Fibroblast of skin of abdomen (primary cell): ENCODE measurements at regions not wholly inside any gene's neighbourhood (a gene's known extent, or its start where the extent isn't known, plus 50 kb on each side); places are given as distances from the start of the nearest gene placed in this dataset.
"Not testable (repeated sequence)": the region's sequence is repeated elsewhere in the genome, so short reads cannot be mapped to it uniquely, and the experiment has no call there.

ENCODE experiments used
- DNase-seq: peaks from one replicate; pipeline ENCODE4 v3.0.0-alpha.2; 2013

DNA sequence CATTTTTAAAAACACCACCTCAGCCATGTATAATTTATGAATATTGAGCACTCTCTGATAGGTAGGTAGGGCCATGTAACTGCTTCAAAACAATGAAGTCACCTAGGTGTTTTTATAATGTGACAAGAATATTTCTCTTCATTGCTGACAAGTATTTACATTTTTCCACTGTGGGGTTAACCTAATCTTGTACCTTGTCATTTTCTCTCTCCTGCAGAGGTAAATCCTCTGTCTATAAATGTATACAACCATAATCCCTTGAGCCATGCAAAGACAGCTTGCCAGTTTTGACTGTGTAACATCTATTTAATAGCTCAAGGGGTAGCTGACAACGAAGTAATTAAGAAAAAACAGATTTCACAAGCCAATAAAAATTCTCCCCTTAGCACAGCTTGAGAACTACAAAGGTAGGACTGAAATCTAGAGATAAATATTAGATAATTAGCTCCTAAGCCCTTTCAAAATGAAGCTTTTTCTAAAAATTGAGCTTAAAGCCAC lies 137.6 kb upstream of the POGK start:
- DNase-seq, result no peak

DNA sequence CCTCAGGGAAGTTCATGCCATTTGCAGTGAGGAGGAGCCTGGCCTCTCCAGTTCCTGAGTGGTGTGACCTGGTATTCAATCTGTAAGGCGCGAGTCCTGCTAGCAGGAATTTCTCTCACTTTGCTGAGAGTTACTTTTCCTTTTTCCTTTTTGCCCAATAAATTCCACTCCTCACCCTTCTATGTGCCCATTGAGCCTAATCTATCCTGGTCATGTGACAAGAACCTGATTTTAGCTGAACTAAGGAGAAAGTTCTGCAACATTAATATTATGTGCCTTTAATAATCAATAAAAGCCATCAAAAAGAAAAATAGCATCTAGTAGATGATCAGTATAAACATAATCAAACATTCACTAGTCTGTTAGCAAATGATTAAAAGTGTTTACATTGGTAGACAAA lies 136.1 kb upstream of the POGK start:
- no peak for DNase-seq

DNA sequence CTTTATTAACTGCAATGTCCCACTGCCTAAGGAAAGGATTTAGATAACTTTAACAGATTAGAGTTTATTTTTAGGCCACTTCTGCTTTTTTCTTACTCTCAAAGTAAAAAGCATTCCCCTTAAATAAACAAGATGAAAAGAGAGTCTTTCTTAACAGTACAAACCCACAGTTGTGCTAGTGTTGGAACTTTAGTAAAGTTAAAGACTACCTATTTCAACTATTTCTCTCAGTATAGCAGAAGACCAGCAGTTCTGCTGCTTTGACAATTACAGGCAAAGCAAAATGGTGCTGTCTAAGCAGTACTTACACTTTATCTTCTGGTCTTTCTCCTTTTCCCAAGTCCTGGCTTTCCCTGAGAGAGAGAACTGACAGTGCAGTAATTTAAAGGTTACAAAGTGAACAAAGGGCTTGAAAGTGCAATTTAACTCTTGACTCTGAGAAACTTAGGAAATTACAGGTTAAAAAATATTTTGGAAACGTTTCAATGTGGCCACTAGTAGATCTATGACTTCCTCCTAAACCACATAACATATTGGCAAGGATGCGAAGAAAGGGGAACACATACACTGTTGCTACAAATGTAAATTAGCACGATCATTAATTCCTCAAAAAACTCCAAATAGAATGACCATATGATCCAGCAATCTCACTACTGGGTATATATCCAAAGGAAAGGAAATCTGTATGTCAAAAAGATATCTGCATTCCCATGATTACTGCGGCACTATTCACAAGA lies 135.4 kb upstream of the POGK start:
- no peak for DNase-seq

DNA sequence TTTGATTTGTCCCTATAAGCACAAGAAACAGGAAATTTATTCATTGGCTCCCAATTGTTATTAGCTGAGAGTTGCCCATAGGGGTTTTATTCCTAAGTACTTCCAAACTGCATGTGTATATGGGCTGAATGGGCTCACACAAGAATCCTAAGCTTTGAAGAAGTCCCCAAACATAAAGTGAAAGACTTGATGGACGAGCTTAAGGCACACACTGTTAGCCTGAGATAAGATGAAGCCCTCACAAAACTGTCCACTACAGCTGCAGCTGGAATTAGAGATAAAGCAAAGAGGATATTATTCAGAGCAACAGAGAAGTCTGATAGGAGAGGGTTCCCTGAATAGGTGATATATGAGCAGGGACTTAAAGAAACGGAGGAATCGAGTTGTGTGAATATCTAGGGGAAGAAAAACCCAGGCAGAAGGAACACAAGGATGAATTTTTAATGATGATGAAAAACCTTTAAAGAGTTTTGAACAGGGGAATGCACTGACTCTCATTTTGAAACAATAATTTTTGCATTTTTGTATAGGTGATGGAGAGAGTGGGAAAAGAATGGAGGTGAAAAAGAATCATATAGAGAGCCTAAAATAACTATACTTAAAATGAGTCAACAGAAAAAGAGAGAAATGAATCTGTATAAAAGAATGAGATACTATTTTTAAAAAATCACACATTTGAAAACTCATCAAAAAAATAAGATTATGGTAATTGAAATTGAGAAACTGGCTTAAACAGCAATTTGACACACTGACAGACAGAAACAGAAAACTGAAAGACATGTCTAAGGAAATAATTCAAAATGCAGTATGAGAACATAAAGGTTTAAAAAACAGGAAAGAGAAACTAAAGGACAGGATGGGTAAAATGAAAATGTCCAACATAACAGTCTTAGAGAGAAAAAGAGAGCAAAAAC lies 133.6 kb upstream of the POGK start:
- DNase-seq, result no peak

DNA sequence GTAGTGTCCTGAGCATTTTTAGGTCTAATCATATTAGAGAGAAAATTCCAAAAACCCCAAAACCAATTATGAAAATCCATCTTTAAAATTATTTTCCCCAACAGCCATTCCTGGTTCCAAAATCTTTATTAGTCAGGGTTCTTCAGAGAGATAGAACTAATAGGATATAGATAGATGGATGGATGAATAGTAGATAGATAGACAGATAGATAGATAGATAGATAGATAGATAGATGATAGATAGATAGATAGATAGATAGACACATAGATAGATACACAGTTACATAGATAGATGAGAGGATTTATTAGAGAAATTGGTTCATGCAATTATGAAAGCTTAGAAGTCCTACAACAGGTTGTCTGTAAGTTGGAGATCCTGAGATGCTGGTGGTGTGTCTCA lies 122.7 kb upstream of the POGK start:
- no peak for DNase-seq

DNA sequence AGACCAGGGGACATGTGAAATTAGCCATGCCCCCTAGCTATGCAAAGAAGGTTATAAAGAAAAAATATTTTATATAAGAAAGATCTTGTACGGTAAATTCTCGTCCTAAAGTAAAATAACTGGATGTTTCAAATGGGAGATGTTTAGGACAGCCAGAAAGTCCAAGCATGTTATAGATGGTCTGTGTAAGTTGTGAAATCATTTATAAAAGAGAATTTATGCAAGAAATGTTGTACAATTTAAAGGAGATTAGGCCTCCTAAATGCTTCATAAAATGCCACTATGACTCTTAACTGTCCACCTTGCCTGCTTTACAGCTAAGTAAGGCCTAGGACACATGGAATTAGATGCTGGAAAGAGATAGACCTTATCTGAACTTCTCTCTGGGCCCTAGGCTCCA lies 118.1 kb upstream of the POGK start:
- DNase-seq, result no peak

DNA sequence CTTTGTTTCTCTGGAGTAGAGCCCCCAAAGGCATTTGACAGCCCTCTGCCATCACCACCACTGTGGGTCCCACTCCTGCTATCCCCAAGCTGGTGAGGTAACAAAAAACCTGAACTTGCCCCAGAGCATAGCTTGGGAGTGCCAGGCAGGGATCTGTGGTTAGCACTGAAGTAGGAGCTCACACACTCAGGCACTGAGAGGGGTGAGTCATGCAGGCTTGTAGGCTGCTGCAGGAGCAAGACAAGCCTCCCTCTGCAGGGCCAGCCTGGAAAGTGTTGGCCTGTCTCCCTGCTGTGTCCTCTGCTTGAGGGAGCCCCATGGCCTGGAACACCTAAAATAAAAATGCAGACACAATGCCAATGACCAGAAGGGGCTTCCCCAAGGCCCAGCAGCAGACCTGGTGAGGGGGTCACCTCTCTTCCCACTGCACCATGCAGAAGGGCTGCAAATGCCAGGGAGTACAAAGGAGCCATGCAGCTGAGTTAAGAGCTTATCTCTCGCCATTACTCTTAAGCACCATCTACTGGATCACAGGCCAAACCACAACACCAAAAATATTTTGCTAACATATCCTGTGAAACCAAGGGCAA lies 108.9 kb upstream of the POGK start:
- no peak for DNase-seq

DNA sequence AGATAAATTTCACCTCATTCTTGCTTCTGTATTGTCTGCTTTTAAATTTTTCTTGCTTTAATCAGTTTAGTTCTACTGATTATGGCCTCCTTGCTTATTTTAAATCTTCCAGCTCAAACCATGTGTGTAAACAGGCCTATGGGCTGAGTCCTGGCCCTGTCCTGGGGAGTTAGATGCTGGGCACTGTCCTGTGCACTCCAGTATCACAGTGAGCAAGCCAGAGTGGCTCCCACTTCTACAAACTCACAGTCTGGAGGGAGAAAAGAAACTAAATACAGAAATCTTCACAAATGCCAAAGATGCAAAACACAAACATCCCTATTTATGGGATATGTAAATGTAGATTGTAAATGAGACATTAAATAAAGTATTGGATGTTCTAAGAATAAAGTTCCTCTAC lies 101.1 kb upstream of the POGK start:
- no peak for DNase-seq

DNA sequence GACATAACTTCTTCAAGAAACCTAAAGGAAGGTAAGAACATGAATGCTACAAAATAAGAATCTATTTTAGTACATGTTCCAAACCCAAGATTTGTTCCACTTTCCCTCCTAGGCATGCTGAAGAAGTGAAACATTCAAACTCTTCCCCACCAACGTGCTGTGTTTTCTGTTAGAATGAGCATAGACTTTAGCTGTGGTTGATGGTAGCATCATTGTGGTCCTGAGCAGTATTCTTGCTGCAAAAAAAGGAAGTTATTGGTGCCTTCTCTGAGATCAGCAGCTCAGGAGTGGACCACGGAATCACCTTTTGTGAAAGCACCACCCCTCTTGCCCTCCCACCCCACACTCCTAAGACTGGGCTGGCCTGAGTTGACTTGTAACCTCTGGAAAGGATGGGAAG lies 100.4 kb upstream of the POGK start:
- no peak for DNase-seq

DNA sequence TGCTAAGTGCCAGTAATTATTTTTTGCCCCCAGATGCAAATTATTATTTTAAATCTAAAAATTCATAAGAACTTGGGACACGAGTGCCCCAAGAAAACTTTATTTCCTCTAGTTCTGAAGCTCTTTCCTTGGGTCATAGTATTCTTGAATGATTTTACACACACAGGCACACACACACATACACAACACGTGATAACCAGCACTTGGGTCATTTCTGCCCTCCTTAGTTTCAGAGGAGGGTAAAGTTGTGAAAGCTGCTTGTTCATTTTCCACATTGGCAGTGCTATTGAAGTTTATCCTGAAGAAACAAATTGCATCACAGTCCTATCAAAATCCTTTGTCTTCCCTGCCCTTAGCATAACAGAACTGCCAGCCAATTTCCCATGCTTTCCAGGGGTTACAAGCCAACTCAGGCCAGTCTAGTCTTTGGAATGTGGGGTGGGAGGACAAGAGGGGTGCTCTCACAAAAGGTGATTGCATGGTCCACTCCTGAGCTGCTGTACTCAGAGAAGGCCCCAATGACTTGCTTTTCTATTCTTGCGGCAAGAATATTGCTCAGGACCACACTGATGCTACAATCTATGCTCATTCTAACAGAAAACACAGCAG lies 98.5 kb upstream of the POGK start:
- DNase-seq, result no peak

DNA sequence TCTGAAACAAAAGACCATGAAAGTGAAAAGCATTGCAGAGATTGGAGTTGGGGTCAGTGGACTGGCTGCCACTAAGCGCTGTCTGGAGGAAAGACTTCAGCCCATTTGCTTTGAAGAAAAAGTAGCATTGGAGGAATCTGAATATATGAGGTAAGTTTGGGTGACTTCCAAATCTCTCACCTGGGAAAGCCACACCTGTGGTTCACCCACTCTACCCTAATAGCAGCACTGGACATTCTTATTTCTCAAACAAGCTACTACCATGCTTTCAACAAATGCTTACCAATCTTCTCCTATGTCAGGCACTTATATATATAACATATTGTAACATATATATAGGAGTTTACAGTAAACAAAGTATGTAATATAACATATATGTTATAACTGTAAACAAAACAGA lies 76.0 kb upstream of the POGK start:
- no peak for DNase-seq

DNA sequence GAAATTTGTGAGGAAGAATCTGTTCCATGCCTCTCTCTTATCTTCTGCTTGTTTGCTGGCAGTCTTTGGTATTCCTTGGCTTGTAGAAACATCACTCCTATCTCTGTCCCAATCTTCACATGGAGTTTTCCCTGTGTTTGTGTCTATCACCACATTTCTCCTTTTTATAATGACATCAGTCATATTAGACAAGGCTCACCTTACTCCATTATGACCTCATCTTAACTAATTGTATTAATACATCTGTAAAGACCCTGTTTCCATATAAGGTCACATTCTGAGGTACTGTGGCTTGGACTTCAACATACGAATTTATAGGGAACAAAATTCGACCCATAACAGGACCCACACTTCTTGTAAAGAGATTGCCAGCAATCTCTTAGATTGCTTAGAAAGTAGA lies 72.3 kb upstream of the POGK start:
- no peak for DNase-seq

DNA sequence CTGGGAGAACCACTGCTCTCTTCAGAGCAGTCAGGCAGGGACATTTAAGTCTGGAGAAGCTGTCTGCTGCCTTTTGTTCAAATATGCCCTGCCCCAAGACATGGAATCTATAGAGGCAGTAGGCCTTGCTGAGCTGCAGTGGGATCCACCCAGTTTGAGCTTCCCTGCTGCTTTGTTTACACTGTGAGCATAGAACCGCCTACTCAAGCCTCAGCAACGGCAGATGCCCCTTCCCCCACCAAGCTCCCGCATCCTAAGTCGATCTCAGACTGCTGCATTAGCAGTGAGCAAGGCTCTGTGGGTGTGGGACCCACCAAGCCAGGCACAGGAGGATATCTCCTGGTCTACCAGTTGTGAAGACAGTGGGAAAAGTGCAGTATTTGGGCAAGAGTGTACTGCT lies 54.6 kb upstream of the POGK start:
- not testable (repeated sequence) for DNase-seq

DNA sequence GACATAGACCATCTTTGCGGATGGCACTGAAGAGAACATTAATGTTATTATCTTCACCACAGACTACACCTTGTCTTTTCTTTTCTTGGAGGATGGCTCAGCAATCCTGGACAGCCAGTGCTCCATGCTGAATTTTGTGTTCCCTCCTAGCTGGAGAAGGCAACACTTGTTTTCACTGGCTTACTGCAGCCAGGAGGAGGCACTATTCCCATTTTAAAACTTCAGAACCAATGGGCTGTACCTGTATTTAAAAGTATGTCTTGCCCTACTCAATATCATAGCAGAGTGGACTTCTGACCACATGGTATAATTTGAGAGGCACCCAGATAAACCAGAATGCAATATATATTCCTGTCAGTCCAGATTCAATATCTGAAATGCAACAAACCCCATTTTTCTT lies 53.3 kb upstream of the POGK start:
- DNase-seq, result no peak

DNA sequence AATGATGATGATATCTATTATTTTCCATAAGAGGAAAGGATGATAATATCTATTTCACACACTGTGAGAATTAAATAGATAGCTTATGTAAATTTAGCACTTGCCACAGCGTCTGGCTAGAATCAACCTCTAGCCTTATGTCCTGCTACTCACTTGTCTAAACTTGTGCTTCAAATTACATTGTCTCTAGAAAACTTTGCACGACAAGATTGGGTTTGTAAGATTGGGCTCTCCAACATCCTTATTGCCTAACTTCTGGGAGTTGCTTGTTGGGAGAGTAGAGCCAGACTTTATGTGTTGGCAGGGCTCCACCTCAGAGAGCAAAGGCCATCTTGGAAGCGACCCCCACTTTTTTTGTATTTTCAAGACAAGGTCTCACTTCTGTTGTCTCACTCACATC lies 50.0 kb upstream of the POGK start:
- no peak for DNase-seq
